Left hindlimb (tissue), 1 donor: ENCODE measurements at regions not wholly inside any gene's neighbourhood (a gene's known extent, or its start where the extent isn't known, plus 50 kb on each side); places are given as distances from the start of the nearest gene placed in this dataset.
A peak's percentile ranks its signal among the peaks of the same experiment; 100 is the strongest.
"Not testable (repeated sequence)": the region's sequence is repeated elsewhere in the genome, so short reads cannot be mapped to it uniquely, and the experiment has no call there.

Source experiments
- DNase-seq: peaks from one replicate; pipeline ENCODE4 v3.0.0-alpha.2; 2018

DNA sequence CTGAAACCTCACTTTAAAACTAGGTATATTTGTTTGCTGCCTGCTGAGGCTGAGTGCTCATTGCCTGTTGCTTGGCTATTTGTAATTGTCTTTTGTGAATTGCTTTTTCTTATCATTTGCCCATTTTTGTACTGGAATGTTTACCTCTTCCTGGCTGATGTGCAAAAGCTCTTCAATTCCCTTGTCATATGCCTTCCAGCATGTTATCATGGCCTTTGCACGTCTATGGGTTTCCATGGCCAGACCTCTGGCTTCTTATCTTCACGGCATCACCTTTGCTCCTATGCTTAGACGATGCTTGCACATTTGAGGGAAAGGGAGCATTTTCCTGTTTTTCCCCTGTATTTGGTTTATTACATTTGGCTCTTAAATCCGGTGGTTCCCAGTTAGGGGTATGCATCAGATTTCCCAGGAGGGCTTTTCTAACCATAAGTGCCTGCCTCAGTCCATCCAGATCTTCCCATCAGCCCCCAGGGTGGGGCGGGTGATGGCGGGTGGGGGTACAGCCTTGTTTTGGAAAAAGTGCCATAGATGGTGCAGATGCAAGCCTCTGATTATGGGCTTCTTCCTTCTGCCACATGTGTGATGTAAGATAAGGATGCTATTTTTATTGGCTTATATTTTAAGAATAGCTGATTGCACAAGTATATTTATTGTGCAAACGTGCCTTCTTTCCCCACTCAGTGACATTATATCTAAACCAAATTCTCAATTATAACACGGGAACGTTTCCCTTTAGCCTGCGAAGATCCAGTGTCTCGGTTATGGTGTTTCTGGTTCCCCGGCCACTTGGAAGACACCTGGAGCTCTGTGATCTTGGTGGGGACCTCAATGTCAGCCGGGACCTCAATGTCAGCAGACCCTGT, 70.6 kb upstream of the SEPTIN5 start:
- no peak for DNase-seq

DNA sequence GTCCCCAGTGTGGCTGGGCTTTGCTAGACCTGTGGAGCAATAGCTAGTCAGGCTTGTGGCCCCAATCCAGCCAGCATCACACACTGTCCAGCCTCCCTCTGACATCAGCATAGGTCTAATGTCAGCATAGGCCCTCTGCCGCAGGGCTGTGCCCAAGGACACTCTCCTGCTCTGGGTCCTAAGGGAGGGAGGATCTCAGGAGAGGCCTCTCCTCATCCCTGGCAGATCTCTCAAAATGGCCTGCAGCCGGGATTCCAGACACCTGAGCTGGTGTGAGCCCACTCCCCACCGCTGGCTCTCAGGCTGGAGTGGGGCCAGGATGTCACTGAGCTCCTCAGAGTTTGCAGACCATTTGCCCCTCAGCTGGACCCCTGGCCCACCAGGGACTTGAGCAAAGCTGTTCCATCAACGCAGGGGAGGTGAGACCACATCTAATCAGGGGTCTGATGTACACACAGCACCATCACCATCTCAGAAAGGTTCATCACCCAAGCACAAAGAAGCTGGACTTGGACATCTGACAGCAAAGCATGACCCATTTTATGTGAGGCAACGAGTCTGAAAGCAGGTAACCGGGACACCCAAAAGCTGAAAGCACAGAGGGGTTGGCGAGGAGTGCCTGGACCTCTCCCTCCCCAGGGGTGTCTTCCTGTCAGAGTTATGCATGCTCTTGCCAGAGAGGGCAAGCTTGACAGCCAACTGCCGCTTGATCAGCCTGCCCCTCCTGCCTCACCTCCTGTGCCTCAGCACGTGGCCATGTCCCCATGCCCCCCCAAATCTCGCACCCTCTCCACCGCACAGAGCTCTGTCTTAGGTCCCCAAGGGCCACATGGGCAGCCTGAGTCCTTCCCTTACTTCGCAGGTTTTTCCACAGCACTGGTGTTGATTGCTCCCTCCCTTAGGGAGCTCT, 69.7 kb upstream of the SEPTIN5 start:
- no peak for DNase-seq

DNA sequence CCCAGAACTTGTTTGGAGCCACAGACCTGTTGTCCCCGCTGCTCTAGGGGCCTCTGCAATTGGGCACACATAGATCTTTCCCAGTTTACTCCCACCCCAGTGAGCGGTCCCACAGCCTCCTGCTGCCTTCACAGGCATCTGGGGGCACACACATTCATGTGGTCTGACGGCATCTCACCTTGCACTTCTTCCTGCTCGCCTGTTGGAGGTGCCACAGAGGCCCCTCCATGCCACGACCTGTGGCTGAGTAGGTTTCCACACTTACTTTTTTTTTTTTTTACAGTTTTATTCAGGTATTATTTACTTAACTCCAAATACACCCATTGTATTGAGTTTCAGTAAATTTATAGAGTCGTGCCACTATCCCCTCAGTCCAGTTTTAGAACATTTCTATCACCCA, 68.9 kb upstream of the SEPTIN5 start:
- DNase-seq: no peak

DNA sequence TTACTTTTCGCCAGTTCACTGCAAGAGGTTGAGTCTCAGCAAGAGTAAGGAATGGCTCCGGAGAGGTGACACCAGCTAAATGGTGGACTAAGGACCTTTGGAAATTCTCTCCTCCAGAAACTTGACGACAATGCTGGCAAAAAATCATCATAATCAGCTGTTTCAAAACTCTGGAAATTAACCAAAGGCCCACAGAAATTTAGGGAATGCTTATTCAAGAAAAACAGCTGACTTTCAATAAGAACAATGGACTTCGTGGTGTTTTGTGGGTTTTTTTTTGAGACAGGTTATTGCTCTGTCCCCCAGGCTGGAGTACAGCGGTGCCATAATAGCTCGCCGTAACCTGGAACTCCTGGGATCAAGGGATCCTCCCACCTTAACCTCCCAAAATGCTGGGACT, 68.4 kb upstream of the SEPTIN5 start:
- DNase-seq: no peak

DNA sequence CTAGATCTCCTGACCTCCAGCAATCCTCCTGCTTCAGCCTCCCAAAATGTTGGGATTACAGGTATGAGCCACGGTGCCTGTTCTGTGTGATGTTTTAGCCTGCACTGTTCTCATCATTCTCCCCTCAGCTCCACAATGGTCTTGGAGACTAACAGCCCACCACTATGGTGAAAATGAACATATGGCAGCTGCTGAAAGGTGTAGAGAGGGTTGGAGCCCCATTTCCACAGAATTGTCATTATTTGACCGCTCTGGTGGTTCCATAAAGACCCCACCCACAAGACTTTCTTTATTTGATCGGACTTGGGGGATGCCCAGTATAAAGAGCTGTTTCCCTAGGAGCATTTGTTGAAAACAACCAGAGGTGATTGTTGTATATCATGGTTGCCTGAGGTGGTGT, 67.9 kb upstream of the SEPTIN5 start:
- DNase-seq: no peak

DNA sequence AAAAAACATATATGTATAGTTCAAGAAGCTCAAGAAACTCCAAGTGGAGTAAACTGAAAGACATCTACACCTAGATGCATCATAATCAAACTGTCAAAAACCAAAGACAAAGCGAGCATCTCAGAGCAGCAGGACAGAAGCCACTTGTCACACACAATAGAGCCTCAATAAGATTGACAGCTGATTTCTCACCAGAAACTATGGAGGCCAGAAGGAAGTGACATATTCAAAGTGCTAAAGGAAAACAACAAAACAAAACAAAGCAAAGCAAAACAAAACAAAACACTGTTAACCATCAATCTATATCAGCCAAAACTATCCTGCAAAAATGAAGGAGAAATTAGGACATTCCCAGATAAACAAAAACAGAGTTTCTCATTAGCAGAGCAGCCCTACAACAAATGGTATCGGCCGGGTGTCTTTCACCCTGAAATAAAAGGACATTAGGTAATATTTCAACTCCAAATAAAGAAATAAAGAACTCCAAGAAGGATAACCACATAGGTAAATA, 65.8 kb upstream of the SEPTIN5 start:
- DNase-seq: no peak

DNA sequence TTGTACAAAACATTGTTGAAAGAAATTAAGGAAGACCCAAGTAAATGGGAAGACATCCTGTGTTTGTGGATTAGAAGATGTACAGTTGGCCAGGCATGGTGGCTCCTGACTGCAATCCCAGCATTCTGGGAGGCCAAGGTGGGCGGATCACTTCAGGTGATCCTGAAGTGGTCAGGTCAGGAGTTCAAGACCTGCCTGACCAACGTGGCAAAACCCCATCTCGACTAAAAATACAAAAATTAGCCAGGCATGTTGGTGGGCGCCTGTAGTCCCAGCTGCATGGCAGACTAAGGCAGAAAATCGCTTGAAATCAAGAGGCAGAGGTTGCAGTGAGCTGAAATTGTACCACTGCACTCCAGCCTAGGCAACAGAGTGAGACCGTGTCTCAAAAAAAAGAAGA, 62.0 kb upstream of the SEPTIN5 start:
- DNase-seq: no peak

DNA sequence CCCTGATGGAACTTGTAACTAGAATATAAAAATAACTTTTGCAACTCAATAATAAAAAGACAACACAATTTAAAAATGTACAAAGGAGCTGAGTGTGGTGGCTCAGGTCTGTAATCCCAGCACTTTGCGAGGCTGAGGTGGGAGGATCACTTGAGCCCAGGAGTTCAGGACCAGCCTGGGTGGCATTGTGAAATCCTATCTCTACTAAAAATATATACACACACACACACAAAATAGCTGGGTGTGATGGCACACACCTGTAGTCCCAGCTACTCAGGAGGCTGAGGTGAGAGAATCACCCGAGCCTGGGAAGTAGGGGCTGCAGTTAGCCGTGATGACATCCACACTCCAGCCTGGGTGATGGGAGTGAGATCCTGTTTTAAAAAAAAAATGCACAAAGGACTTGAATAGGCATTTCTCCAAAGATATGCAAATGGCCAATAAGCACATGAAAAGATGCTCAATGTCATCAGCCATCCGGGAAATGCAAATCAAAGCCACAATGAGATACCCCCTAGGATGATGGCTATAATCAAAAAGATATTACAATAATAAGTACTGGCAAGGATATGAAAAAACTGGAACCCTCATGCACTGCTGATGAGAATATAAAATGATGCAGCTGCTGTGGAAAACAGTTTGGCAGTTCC, 59.8 kb upstream of the SEPTIN5 start:
- no peak for DNase-seq

DNA sequence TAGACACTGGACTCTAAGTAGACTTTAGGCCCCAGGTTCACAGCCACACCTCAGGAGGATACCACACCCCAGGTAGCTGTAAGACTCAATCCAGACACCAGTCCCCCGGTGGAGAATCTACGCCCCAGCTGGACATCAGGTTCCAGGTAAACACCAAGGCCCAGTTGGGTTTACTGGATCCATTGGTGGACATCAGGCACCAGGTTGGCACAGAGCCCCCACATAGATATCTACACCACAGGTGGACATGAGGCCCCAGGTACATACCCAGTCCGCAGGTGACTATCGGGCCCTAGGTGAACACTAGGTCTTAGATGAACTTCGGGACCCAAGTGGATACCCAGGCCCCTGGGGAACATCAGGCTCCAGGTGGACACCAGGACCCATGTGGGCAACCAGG, 58.9 kb upstream of the SEPTIN5 start:
- DNase-seq: no peak

DNA sequence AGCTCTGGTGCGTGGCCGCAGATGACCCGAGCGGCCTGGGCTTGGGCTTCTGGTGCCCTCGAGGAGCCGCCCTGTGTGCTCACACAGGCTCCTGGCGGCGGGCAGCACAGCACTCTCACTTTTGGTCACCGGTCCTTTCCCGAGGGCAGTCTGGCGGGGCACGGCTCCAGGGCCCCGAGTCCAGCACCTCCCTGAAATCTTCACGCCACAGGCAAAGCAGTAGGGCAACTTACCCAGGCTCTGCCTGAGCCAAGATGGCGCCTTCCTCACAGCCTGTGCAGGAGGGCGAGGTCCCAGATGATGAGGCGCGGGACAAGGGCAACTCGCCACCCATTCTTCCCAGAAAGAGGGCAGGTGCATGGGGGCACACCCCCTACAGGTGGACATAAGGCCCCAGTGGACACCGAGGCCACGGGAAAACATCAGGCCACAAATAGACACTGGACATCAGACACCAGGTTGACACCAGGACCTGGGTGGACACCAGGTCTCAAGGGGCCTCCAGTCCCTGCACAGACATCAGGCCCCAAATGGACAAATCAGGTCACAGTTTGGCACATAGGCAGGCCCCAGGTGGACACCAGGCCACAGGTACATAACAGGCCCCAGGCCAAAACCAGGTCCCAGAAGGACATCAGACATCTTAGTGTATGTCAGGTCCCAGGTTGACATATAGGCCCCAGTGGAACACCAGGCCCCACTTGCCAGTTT, 57.6 kb upstream of the SEPTIN5 start:
- DNase-seq: no peak

DNA sequence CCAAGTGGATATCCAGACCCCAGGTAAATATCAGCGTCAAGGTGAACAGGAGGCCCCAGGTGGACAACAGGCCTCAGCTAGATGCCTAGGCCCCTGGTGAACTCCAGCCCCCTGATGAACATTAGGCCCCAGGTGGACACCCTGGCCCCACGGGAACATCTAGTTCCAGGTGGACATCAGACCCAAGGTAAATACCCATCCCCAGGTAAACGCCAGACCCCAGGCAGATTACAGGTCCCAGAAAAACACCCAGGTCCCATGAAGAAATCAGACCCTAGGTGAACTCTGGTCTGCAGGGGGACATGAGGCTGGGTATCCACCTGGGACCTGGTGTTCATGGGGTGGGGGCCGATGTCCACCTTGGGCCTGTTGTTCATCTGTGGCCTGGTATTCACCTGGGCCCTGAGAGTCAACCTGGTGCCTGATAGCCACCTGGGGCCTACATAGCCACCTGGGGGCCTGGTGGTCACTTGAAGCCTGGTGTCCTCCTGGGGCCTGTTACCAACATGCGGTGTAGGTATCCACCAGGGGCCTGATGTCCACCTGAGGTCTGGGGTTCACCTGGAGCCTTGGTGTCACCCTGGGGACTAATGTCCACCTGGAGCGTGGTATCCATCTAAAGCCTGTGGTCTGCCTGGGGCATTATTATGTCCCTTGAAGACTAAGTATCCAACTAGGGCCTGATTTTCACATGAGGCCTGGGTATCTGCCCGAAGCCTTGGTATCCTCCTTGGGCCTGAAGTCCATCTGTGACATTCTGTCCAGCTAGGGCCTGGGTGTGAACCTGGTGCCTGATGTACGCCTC, 56.8 kb upstream of the SEPTIN5 start:
- DNase-seq: no peak

DNA sequence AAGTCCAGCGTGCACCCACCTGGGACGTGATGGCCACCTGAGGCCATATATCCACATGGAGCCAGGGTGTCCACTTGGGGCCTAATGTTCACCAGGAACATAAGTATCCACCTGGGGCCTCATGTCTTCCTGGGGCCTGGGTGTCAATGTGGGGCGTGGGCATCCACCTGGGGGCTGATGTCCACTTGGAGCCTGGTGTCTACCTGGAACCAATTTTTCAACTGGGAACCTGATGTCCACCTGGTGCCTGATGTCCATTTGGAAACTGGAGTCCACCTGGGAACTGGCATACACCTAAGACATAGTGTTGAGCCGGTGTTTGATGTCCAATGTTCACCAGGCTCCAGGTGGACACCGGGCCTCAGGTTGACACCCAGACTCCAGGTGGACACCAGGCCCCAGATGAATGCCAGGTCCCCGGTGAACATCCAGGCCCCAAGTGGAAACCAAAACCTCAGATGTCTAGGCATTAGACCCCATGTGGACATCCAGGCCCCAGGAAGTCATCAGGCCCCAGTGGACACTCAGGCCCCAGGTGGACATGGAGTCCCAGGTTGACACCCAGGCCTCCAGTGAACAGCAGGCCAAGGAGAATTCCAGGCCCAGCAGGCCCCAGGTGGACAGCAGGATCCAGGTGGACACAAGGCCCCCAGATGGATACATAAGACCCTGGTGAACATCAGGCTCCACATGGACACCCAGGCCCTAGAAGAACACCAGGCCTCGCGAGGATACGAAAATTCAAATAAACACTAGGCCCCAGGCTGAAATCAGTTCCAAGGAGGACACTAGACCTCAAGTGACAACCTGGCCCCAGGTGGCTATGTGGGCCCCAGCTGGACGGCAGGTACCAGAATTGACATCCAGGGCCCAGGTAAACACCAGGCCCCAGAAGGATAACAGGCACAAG, 56.0 kb upstream of the SEPTIN5 start:
- DNase-seq: no peak

DNA sequence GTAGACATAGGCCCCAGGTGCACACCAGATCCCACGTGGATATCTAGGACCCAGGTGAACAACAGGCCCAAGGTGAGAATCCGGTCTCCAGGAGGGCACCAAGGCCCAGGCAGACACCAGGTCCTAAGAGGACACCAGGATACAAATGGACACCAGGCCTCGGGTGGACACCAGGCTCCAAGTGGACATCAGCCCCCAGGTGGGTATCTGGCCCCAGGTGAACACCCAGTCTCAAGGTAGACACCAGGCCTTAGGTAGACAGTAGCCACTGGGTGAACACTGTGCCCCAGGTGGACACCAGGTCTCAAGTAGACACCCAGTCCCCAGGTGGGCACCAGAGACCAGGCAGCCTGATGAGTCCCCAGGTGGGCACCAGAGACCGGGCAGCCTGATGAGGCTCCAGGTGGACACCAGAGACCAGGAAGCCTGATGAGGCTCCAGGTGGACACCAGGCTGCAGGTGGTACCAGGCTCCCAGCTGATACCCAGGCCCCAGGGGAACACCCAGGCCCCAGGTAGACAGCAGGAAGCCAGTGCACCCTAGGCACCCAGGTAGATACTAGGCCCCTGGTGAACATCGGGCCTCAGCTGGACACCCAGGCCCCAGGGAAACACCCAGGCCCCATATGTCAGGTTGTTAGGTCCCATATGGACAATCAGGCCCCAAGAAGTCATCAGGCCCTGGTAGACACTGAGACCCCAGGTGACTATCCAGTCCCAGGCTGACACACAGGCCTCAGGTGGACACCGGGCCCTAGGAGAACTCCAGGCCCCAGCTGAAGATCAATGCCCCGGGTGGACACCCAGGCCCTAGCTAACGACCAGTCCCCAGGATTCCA, 55.1 kb upstream of the SEPTIN5 start:
- no peak for DNase-seq

DNA sequence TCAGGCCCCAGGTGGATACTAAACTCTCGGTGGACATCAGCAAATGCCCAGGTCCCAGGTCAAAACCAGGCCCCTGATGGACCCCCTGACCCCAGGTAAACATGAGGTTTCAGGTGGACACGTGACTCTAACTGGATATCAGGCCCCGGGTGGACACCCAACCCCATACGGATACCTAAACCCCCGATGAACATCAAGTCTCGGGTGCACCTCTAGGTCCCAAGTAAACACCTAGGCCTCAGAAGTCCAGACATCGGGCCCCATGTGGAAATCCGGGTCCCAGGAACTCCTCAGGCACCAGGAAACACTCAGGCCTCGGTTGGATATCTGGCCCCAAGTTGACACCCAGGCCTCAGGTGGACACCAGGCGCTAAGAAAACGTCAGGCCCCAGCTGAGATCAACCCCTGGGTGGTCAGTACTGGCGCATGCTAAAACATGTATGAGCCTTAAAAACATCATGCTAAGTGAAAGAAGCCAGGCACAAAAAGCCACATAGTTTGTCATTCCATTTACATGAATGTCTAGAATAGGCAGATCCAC, 54.4 kb upstream of the SEPTIN5 start:
- DNase-seq: no peak

DNA sequence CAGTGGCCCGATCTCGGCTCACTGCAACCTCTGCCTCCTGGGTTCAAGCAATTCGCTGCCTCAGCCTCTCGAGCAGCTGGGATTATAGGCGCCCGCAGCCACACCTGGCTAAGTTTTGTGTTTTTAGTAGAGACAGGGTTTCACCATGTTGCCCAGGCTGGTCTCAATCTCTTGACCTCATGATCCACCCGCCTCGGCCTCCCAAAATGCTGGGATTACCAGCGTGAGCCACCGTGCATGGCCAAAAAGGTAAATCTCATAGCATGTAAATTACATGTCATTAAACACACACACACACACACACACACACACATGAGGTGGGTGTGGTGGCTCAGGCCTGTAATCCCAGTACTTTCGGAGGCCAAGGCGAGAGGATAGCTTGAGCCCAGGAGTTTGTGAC, 53.7 kb upstream of the SEPTIN5 start:
- DNase-seq: not testable (repeated sequence)

DNA sequence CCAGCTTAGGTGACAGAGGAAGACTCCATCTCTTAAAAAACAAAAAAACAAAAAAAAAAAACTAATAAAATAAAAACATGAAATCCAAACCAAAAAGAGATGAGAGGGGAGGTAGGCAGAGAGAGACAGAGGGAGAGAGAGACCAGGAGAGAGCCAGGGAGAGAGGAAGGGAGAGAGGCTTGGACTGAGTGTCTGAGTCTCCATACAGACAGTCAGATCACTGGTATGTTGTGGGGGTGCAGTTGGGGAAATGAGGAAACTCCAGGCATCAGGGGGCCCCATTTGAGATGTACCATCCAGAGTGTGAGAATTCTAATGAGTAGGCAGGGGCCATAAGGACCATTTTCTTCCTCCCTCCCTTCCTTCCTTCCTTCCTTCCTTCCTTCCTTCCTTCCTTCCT, 53.1 kb upstream of the SEPTIN5 start:
- DNase-seq: no peak

DNA sequence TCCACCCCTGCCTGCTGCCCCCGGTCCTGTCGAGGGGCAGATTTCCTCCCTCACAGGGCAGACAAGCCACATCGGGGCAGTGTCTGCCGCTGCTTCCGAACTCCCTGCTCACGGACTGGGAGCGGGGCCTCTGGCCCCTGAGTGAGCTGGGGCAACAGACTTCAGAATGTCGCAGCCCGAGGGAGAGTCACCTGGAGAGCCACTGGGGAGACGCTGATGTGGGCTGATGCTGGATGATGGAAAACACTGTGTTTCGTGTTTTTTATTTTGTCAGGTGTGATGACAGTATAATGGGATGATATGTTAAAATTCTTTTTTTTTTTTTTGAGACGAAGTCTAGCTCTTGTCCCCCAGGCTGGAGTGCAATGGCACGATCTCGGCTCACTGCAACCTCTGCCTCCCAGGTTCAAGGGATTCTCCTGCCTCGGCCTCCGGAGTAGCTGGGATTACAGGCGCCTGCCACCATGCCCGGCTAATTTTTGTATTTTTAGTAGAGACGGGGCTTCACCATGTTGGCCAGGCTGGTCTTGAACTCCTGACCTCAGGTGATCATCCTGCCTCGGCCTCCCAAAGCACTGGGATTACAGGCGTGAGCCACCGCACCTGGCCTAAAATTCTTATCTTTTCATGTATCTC, 52.1 kb upstream of the SEPTIN5 start:
- not testable (repeated sequence) for DNase-seq

DNA sequence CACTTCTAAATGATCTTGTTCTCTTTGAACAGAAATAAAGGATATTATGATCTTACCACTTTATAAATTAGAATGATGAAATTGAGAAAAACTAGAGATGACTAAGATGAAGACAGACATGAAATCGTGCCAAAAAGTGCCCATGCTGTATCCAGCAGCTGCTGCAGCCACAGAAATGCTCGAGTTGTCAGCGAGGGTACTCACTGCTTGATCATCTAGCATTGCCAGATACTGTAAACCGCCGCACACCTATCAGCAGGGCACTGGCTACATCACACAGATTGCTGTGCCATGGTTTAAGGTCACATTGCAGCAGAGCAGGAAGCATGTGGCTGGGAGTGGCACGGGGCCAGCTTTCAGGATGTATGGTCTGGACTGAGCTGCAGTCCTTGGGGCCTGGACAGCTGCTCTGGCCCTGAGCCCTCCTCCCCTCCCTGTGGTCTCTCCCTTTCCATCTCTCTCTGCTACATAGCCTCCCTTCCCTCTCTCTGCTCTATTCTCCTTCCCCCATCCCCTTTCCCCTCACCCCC, 51.0 kb upstream of the SEPTIN5 start:
- peak; percentile 85 for DNase-seq
